ENCODE measurements at regions not wholly inside any gene's neighbourhood (a gene's known extent, or its start where the extent isn't known, plus 50 kb on each side); places are given as distances from the start of the nearest gene placed in this dataset.

DNA sequence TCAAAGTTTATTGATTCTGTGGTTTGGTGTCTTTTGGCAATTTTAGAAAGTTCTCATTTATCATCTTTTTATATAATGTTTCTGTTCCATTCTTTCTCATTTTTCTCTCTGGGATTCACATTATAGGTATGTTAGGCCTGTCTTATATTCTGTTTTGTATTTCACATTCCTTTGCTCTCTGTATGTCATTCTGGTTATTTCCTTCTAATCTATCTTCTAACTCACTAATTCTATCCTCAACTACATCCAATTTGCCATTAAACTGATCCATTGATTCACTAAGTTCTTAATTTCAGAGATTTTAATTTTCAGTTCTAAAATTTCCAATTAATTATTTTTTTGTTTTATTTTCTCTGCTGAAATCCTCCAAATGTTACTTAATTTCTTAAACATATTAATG is 234.8 kb downstream of the FOXD2 start:
- no peak for DNase-seq

DNA sequence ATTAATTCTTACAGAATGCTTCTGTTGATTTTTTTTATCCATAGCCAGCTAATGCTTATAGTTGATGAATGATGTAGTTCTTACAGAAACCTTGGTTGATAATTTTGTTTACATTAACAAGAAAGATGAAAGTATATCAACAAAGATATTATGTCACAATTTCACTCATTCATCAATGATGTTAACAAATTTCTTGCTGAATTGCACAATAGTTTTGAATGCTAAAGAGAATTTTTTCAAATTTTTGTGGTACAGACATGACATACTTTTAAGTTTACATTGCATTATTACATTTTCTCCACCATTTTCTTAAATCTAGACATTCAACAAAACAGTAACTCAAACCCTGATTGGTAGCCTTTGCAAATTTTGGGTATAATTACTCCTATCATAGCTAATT is 236.3 kb downstream of the FOXD2 start:
- DNase-seq, result no peak

GRCh38 chr1:47675047-47675675 is 237.3 kb downstream of the FOXD2 start:
- no peak for DNase-seq

GRCh38 chr1:47675721-47676120 is 237.9 kb downstream of the FOXD2 start:
- no peak for DNase-seq

GRCh38 chr1:47676311-47677054 is 238.6 kb downstream of the FOXD2 start:
- DNase-seq, result no peak

GRCh38 chr1:47677241-47677940 is 239.5 kb downstream of the FOXD2 start:
- DNase-seq, result no peak

DNA sequence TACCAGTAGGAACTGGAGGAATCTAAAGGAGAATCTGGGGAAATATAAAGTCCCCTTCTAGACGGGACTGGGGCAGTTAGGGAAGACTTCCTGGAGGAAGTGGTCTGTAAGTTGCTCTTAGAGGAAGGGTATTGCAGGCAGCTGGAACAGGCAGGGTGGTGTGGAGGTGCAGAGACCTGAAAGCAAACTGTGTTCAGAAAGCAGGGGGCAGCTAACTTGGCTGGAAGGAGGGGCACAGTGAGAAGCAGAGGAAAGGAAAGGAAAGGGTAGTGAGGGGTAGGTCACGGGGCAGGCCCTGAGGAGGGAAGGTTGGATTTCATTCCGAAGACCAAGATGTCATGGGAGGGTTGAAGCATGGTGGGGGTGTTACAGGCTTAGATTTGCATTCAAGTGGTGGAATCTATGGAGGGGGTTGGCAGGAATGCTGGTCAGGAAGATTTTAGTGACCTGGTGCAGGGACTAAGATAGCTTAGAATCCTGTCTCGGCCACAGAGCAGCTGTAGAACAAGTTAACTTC is 240.7 kb downstream of the FOXD2 start:
- no peak for DNase-seq

DNA sequence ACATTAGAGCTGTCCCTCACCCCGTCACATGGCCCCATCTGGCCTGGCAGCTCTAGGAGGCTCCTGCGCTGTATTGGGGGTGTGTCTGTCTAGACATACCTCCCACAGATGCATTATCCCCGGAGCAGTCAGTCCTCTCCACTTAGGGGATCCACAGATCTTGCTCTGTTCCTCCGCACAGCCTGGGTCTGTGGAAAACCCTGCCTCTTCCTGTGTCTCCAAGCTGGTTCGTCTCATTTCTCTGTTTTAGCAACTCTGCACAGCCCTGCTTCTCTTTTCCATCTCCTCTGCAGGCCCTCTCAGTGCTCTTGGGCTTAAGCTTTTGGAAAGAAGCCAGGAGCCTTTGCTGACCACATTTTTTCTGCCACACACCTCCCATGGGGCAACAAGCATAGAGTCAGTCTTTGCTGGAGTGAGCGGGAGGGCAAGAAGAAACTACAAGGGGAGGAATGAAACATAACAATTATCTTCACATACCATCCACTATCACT is 241.5 kb downstream of the FOXD2 start:
- DNase-seq, result no peak

DNA sequence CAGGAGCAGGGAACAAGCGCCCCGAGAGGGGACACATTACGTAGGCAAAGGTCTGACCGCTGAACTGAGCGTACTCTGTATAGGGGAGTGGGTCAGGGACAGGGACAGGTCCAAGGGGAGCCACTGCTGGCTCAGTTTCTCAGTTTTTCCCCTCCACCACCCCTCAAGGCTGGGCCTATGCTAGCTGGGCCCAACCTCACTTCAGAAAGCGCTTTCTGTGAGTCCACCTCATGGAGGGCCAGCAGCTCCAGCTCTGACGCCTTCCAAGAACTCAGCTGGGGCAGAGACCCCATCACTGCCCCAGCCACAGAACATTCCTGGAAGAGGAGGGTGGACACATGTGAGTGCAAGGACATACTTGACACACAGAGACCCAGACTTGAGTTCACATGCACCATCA is 242.0 kb downstream of the FOXD2 start:
- DNase-seq, result no peak

DNA sequence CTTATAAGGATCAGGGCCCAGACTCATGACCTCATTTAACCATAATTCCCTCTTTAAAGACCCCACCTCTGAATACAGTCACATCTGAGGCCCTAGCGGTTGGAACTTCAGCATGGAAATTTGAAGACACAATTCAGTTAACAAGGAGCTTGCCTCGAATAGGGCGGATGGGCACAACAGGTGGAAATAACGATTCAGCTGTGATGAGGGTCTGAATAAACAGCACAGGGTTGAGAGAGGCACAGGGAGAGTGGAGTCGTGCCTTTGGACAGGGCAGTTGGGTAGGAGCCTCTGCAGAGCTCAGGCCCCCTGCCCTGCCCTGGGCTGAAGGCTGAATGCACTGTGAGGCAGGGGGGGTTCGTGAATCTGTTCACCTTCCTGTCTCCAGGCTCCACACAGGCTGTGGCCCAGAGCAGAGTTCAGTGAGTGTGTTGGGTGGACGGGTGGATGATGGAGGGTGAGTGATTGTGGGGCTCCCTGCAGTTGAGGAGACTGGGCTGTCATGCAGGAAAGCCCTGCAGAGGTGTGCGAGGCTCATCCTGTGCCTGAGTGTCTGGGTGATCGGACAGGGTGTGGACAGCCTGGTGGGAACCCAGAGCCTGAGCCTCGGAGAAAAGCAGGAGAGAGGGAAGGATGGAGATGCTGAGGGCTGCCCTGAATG is 243.1 kb downstream of the FOXD2 start:
- DNase-seq, result no peak

GRCh38 chr1:47681735-47682134 is 243.9 kb downstream of the FOXD2 start:
- DNase-seq, result no peak

DNA sequence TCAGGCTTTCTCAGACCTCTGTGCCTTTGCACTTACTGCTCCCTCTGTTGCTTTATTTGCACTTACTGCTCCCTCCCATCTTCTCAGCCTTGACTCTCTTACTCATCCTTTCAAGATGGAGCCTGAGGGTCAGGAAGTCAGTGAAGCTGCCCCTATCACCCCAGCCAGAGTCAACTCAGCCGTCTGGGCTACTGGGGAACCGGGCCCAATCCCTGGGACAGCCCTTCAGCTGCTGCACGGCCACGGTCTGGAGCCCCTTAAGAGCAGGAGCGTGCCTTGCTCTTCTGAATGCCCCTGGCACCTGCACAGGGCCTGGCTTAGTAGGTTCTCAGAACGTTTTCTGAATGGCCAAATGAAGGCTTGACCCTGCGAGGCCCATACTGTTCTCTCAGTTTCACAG is 244.4 kb downstream of the FOXD2 start:
- no peak for DNase-seq

- DNase-seq, result no peak
These were observed 245.0 kb downstream of the FOXD2 start for GRCh38 chr1:47682786-47683350.

DNA sequence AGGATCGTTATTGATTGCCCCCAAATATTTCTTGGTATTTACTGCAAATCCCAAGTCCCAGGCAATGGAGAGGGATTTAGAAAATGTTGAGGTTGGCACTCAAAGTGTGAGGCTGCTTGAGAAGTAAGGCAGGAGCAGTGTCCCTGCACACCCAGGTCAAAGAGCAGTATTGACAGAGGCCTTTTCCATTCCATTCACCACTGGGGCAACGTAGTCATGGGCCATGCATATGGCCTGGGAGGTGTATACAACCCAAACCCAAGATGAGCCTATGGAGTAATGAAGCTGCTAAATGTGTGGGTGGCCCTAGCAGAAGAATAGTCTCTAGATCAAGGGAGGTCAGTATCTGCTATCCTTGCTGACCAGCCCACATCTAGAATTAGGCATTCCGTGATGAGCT is 245.6 kb downstream of the FOXD2 start:
- DNase-seq, result no peak

GRCh38 chr1:47684518-47684917 is 246.7 kb downstream of the FOXD2 start:
- no peak for DNase-seq

DNA sequence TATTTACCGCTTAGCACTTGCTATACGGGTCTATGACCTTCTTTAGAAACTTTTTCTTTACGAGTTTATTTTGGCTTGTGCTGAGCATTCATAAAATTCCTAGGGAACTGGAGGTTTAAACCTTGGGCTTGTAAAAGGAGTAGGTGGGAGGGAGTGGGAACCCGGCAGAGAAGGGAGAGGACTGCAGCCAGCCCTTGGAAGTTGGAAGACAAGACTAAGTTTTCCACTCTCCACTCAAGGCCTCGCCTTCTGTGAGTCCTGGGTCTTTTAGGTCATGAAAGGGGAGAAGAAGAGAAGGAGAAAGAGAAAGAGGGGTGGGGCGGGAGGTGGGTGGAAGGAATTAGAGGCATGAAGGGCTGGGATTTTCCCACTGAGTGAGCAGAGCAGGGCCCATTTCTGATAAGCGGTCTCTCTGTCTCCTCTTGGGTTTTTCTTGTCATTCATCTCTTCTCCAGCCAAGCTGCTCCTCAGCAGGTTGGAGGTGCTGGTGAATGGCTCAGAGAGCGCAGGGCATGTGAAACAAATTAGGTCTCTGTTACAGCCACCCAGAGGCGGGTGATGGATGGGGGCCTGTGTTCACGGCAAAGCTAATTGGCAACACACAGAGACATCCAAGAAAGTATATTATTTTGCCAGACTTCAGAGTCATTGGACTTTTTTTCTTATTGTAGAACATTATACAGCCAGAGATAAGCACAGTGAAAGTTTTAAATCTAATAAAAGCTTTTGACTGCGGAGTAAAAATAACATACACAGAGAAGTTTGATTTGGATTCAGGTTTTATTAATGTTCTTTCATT is 247.3 kb downstream of the FOXD2 start:
- DNase-seq, result no peak

DNA sequence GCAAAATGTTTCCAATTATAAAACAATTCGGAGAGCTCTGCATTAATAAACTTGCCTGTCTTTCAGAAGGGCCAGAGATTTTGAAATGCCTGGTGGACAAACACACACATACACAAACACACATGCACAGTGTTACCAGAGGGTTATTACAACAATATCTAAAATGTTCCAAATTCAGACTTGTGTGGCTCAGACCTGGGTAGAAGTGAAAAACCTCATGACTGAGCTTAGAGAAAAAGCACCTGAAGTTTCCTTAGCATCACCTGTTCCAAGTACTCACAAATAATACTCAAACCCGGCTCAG is 247.9 kb downstream of the FOXD2 start:
- DNase-seq, result no peak

DNA sequence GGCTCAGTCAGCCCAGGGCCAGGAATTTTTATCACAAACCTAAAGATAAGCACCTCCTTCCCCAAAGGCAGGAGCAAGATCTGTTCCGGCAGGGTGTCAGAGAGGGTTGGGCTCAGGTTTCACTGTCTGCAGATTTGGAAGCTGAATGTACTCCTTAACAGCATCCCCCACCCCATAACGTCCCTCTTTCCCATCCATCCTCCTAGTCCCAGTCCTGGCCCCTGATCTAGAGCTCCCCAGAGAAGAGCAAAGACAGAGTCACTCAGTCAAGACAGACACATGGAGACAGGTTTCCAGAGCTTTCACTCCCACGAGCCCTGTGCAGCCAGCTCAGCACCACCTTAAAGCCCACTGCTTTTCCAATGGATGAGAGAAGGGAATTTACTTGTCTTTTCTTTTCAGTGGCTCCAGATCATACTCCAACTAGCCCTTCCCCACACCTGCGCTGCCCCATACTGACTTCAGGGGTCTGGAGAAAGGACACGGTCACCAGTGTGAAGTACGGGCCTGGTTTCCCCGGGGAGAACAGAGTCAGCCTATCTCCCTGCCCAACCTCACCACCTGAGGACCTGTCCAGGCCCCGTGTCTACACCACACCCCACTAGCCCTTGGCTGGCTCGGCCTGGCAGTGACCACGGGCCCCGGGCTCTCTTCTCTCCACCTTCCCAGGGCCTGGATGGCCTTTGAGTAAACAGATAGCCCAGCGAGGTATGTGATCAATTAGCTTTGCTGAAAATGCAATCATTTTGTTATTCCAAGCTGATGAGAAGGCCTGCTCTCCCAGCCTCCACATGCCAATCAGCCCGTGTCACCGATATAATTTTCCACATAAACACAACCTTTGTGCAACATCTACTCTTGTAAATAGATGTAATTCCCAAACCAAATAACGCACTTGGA is 249.1 kb downstream of the FOXD2 start:
- DNase-seq, result no peak

DNA sequence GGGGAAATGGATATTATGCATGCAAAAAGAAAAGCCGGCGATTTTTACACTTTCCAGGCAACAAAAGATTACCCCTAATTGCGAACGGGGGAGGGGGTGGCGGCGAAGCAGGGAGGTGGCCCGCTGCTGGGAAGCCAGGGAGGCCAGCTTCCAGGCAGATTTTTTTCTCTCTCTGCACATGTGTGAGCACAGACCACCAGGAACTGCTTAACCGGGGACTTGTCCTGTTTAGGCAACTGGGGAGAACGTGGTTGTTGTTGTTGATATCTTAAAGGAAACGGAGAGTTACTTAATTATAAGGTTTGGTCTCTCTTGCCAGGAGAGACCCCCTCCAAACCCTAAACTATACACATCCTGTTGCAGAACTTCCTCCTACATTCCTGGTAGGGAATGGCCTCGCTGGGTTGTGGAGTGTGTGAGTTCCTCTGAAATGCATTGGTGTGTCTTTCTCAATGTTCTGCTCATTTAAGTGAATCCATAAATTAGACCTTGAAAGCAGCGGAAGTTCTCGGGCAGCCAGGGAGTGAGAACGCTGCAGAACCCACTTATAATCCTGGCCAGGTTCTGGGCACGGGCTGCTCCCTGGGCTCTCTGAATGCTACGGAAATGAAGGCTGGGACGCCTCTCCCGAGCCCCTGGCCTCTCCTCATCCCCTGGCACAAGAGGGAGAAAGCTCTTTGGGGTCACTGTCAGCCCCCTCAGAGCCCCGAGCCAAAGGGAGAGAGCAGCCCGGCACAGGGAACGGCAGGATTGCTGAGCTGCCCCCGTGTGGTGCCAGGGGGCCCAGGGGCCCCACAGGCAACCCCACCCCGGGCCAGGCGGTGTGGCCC is 250.0 kb downstream of the FOXD2 start:
- no peak for DNase-seq

Data from NCI-H2171 (cell line).